GM19043 (cell line): ENCODE measurements at regions not wholly inside any gene's neighbourhood (a gene's known extent, or its start where the extent isn't known, plus 50 kb on each side); places are given as distances from the start of the nearest gene placed in this dataset.
A peak's percentile ranks its signal among the peaks of the same experiment; 100 is the strongest.

ENCODE experiments used
- ATAC-seq: cut with Tn5 transposase; IDR thresholded peaks from one replicate; pipeline ENCODE4 v1.9.1; 2021; ENCODE audit warnings: low read depth; ENCODE audit not compliant: unreplicated experiment

- no peak for ATAC-seq
Observed at GRCh38 chr12:91978143-91978542, 167.5 kb downstream of the BTG1 start.

GRCh38 chr12:91975891-91976290, 169.8 kb downstream of the BTG1 start:
- ATAC-seq, result no peak

GRCh38 chr12:91974541-91975085, 171.0 kb downstream of the BTG1 start:
- no peak for ATAC-seq

DNA sequence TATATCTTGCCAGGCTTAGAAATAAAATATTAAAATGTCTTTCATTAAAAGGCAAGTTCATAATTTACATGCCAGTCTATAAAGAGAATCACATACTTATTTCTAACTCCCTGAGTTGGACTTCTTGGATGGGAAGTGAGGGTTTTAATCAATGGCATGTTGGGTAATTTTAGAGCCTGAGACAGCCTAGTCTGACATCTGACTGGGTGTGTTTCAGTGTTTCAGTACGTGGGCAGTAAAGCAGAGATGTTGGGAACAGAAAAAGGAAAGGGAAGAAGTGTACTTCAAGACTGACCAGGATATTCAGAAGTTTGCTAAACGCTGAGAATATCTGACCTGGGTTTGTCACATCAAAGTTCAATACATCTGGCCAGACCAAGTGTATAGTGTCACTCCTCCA, 171.8 kb downstream of the BTG1 start:
- no peak for ATAC-seq

GRCh38 chr12:91972896-91973295, 172.8 kb downstream of the BTG1 start:
- no peak for ATAC-seq

GRCh38 chr12:91968777-91969171, 176.9 kb downstream of the BTG1 start:
- no peak for ATAC-seq

- ATAC-seq, result no peak
Observed at GRCh38 chr12:91968076-91968776, 177.4 kb downstream of the BTG1 start.

DNA sequence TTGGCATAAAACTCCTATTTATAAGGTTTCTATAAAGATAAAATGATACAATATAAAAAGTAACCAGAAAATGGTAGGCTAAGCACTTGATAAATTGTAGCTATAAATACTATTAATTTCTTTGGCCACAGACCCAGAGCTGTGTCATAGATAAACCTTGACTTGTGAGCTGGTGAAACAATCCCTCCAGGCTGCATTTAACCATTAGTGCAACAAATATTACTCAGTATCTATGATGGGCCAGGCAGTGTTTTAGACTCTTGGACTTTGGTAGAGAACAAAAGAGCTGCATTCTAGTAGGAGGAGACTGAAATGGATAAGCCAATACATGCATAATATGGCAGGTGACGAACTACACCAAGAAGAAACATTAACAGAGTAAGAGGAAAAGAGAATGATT, 178.1 kb downstream of the BTG1 start:
- ATAC-seq, result no peak

GRCh38 chr12:91965781-91966180, 179.9 kb downstream of the BTG1 start:
- ATAC-seq, result no peak

GRCh38 chr12:91964501-91964900, 181.1 kb downstream of the BTG1 start:
- no peak for ATAC-seq

DNA sequence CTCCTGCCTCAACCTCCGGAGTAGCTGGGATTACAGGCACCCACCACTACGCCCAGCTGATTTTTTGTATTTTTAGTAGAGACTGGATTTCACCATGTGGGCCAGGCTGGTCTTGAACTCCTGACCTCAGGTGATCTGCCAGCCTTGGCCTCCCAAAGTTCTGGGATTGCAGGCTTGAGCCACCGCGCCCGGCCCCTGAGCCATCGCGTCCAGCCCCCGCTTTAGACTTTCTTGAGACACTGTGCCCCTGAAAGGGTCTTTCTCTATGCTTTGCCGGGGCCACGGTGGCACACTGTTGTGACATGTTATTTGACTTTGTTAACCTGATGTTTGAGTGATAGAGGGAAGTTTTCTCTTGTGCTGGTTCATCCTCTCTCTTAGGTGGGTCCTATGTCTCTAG, 186.4 kb downstream of the BTG1 start:
- ATAC-seq, result no peak

- no peak for ATAC-seq
Observed at GRCh38 chr12:91958816-91959215, 186.8 kb downstream of the BTG1 start.

- no peak for ATAC-seq
Observed at GRCh38 chr12:91954747-91955146, 190.9 kb downstream of the BTG1 start.

- no peak for ATAC-seq
Observed at GRCh38 chr12:91954326-91954725, 191.3 kb downstream of the BTG1 start.

DNA sequence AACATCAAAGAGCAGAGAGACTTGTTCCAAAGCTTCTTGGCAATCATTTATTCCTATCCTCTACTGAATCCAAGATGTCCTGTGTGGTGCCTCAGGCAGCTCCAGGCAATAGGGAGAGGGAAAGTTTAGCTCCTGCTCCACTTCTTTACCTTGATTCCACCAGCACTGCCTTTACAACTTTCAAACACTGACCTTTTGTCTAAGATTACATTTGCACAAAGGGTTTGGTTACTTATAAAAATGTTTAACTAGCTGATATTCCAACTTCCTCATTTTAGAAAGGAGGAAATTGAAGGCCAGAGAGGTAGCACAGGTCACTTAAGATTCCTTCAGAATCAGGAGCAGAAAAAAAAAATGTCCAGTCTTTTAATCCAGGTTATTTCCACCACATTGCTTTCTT, 192.7 kb downstream of the BTG1 start:
- no peak for ATAC-seq

DNA sequence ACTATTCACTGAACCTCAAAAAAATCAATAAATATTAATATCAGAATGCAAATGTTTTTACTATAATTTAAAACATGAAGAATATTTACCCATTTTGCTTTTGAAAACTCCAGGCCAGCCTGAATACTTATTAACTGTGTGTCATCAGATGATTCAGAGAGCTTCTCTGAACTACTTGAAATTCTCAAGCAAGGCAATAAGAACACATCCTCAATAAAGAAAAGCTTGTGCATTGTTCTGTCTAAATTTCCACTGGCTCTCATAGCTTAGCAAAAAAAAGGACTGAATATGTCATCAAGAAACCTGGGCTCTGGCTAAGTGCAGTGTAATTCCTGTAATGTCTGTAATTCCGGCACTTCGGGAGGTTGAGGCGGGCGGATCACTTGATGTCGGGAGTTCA, 194.1 kb downstream of the BTG1 start:
- ATAC-seq, result no peak

GRCh38 chr12:91948504-91948903, 197.1 kb downstream of the BTG1 start:
- no peak for ATAC-seq

GRCh38 chr12:91947459-91947858, 198.2 kb downstream of the BTG1 start:
- ATAC-seq, result peak; percentile 57

DNA sequence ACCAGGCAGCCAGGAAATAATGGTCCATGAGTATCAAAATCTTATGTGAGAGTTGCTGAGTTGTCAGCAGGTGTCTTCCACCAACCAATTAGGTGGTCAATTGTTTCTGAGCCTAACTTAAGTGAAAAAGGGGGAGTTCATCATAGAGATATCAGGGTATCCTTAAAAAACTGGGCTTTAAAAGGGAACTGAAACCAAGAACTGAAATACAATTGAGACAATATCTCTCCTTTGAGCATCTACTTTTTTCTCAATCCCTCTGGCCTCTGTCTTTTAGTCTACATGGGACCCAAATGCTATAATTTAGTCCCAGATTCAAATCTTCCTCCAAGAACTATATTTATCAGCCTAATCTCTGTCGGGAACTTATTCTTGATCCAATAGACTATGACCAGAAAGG, 201.0 kb downstream of the BTG1 start:
- no peak for ATAC-seq

- ATAC-seq, result no peak
Observed at GRCh38 chr12:91940826-91941570, 204.6 kb downstream of the BTG1 start.

DNA sequence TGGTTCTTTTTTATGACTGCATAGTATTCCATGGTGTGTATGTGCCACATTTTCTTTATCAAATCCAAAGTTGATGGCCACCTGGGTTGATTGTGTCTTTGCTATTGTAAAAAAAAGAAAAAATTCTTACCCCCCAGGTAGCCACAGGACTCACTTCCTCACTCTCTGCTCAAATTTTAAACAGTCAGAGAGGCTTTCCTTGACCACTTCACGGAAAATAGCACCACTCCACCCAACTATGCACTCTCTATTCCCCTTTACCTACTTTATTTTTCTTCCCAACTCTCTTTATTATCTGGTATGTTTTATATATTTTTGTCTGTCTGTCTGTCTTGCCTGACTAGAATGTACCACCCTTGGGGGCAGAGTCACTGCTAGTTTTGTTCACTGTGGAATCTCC, 205.3 kb downstream of the BTG1 start:
- ATAC-seq, result no peak

DNA sequence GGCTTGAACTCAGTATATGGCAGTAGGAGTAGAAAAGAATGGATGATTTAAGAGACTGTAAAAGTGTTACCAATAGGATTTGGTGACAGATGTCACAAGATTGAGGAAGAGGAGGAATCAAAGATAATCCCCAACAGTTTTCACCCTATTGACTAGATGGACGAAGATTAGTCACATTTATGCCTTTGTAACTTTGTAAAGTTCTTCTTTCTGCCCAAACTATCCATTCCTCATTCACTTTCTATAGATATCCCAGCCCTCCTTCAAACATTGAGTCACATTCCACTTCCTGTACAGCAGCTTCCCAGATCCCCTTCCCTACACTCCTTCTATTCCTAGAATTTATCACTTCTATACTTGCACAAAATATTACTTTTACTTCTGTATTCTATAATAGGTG, 207.9 kb downstream of the BTG1 start:
- ATAC-seq, result no peak
